AG09319 (cell line): ENCODE measurements at regions not wholly inside any gene's neighbourhood (a gene's known extent, or its start where the extent isn't known, plus 50 kb on each side); places are given as distances from the start of the nearest gene placed in this dataset.

Source experiments
- DNase-seq: peaks from one replicate; pipeline ENCODE4 v3.0.0-alpha.2; 2010; ENCODE audit warnings: low read depth; ENCODE audit errors: extremely low read depth
- CTCF ChIP-seq: IDR thresholded peaks from 2 replicates; pipeline ENCODE4 v1.5.1; 2011; ENCODE audit warnings: low read depth, mild to moderate bottlenecking, inconsistent platforms, low read length, moderate library complexity

DNA sequence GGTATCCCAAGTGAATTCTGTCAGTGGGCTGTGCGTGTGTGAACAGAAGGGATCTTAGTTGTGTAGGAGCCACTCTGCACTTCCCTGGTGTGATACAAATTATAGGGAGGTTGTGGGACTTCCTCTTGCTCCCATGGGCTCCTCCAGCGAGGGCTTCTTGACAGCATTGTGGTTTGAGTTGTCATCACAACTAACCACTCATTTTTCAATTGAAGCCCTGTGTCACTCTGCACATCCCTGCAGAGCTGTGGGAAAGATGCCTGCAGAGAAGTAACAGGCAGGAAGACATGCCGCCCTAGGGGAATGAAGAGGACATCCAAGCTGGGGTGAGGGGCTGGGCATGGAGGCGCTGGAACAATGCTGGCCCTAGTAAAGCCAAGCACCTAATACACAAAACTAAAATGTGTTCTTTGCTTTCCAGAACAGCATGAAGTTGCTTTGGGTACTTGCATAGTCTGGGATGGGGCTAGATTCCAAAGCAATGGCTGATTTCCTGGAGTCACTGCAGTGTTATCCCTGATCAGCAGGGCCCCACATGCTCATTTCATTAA, 692.5 kb downstream of the TOX3 start:
- no peak for TF ChIP-seq CTCF
- no peak for DNase-seq

GRCh38 chr16:51853586-51853985, 693.4 kb downstream of the TOX3 start:
- no peak for TF ChIP-seq CTCF
- DNase-seq, result no peak

DNA sequence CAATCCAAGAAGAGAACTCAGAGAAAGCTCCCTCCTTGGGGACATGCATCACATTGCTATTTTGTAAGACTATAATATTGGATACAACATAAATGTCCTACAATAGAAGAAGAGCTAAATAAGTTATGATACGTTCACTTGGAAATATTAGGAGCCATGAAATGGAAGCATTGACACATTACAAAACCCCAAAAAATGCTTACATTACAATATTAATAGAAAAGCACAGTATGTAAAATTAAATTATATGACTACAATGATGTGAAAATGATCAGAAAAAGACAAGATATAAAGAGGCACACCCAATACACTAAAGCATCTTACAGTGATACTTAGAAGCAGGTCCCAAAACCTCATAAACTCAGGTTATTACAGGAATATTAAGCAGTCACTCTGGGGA, 694.1 kb downstream of the TOX3 start:
- TF ChIP-seq CTCF, result no peak
- no peak for DNase-seq

DNA sequence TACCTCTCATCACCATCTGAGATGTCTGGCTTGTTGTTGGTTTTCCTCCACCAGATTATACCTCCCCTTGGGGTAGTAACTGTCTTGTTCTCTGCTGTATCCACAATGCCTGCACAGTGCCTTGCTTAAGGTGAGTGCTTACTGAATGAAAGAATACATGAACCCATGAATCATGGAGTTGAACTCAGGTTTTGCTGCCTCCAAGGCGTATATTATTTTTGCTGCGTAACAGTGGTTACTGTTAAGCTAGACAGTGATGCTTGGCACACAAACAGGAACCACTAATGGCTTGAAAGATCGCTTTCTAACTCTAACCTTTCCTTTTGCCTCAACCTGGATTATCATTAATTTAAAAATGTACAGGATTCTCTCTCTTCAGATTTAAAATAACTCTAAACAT, 695.8 kb downstream of the TOX3 start:
- no peak for DNase-seq
- no peak for TF ChIP-seq CTCF

- DNase-seq, result no peak
- no peak for TF ChIP-seq CTCF
Observed at GRCh38 chr16:51849715-51850114, 697.2 kb downstream of the TOX3 start.

DNA sequence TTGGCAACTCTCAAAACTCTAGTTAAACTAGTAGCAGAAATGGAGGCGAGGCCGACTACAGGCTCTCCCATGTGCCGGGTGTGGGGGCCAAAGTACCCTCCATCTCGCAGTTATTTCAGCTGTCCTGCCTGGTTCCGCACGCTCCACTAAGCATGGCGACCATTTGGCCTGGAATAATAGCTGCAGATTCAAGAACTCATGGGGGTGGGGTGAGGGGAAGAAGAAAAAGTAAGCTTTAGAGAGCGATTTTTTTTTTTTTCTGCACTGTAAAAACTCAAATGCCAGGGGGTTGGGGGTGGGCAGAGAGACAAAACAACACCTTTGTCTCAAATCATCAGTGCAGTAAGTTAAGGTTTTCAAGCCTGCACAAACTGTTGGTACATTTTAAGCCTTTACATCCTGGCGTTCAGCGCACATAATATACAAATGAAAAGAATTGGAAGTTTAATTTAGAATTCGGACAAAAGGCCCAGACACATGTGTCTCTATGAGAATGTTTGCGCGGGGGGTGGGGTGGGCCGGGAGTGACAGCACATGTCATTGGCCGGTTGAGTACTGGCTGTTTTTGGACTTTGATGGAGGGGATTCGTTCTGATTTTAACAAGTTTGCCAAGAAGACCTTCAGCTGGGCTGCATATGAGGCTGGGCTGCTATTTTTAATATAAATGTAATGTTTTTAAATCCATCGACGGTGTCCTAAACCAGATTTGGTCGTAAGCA, 694.7 kb upstream of the SALL1 start:
- TF ChIP-seq CTCF, result no peak
- no peak for DNase-seq

GRCh38 chr16:51839727-51840462, 688.8 kb upstream of the SALL1 start:
- no peak for TF ChIP-seq CTCF
- no peak for DNase-seq
